PC-9 (cell line): ENCODE measurements at regions not wholly inside any gene's neighbourhood (a gene's known extent, or its start where the extent isn't known, plus 50 kb on each side); places are given as distances from the start of the nearest gene placed in this dataset.

Source experiments
- CTCF ChIP-seq: fragments of 200-600 bp; sonication (generic); conservative IDR thresholded peaks from 2 replicates; pipeline ENCODE4 v1.6.1; 2017; ENCODE audit warnings: mixed run types, antibody characterized with exemption, mild to moderate bottlenecking, moderate library complexity
- EZH2 ChIP-seq: fragments of 200-600 bp; sonication (generic); IDR thresholded peaks from 2 replicates; pipeline ENCODE4 v1.8.0; 2017; ENCODE audit warnings: antibody characterized with exemption, low read depth

- no peak for TF ChIP-seq CTCF
- TF ChIP-seq EZH2: no peak
Measured at GRCh38 chr7:46756256-46756655, 825.7 kb downstream of the TNS3 start.
